ENCODE measurements at regions not wholly inside any gene's neighbourhood (a gene's known extent, or its start where the extent isn't known, plus 50 kb on each side); places are given as distances from the start of the nearest gene placed in this dataset.

DNA sequence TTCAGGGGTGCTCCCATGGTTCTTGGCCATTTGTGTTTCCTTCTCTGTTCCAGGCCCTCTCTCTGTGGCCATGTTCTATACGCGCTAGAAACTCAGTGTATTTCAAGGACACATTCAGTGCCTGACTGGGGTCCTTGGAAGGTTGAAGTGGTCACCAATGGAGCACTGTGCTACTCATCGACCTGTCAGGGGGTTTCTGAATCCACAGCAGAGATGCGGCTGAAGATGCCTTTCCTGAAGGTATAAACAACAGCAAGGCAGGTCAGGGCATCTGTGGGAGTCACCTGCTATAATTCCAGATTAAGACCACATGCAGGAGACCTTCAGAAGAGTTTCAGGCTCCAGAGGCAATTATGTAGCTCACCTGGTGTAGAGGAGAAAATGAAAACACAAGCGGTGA is 86.8 kb upstream of the MGMT start:
- TF ChIP-seq, protein P1, sequence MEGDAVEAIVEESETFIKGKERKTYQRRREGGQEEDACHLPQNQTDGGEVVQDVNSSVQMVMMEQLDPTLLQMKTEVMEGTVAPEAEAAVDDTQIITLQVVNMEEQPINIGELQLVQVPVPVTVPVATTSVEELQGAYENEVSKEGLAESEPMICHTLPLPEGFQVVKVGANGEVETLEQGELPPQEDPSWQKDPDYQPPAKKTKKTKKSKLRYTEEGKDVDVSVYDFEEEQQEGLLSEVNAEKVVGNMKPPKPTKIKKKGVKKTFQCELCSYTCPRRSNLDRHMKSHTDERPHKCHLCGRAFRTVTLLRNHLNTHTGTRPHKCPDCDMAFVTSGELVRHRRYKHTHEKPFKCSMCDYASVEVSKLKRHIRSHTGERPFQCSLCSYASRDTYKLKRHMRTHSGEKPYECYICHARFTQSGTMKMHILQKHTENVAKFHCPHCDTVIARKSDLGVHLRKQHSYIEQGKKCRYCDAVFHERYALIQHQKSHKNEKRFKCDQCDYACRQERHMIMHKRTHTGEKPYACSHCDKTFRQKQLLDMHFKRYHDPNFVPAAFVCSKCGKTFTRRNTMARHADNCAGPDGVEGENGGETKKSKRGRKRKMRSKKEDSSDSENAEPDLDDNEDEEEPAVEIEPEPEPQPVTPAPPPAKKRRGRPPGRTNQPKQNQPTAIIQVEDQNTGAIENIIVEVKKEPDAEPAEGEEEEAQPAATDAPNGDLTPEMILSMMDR (IDR thresholded peaks at IDR 0.05; ENCODE audit: partially characterized antibody, unreplicated experiment) = no peak

DNA sequence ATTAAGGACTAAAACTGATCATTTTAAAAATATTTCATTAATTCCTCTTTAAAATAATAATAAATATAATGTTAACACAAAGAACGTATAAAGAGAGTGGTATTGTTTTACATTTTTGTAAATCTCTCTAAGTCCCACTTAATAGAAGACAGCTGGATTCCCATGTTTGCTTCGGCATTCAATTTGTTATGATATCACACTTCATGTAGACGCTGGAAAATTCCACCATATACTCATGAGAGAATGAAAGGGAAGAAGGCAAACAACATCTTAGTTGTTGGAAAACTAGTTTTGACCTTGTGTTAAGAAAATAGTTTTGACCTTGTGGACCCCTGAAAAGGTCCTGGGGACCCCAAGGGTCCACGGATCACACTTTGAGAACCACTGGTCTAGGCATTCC is 85.3 kb upstream of the MGMT start:
- no peak for DNase-seq
- Mint-ChIP-seq H3K27me3 (ENCODE audit: unreplicated experiment) (no peaks in the 10 kb centered on the region), H3K4me1 (ENCODE audit: low read depth, unreplicated experiment) (no peaks in the 10 kb centered on the region), H3K36me3 (ENCODE audit: unreplicated experiment) (peaks cover 4% of the 10 kb centered on the region), H3K4me3 (ENCODE audit: unreplicated experiment) (no peak overlapping the region), H3K27ac (ENCODE audit: unreplicated experiment) (no peak overlapping the region), H3K9me3 (ENCODE audit: unreplicated experiment) (peaks cover 4% of the 10 kb centered on the region)
- TF ChIP-seq, protein P1 (IDR thresholded peaks at IDR 0.05; ENCODE audit: partially characterized antibody, unreplicated experiment) = no peak

More for the DNA sequence above, 86.8 kb upstream of the MGMT start:
- Mint-ChIP-seq H3K9me3 (ENCODE audit: unreplicated experiment) (peaks cover 4% of the 10 kb centered on the region), H3K4me1 (ENCODE audit: low read depth, unreplicated experiment) (no peaks in the 10 kb centered on the region), H3K27me3 (ENCODE audit: unreplicated experiment) (no peaks in the 10 kb centered on the region), H3K27ac (ENCODE audit: unreplicated experiment) (no peak overlapping the region), H3K4me3 (ENCODE audit: unreplicated experiment) (no peak overlapping the region), H3K36me3 (ENCODE audit: unreplicated experiment) (peaks cover 4% of the 10 kb centered on the region)
- DNase-seq = no peak

DNA sequence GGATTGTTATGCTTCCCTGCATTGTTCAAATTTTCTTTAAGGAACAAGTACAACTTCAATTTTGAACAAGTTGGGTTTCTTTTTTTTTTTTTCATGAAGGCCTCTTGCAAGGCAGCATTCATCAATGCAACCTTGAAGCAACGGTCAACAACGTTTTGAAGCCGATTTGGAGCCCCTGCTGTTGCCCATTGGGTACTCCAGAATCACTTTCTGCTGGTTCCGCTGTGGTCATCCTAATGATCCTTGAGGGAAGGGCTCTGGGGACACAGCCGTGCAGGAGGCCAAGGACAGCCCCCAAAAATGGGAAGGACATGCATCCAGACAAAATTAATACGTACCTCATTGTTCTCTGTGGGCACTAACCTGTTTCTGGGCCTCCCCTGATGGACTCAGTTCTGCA is 84.6 kb upstream of the MGMT start:
- H3K4me1 Mint-ChIP-seq (ENCODE audit: low read depth, unreplicated experiment) = no peaks in the 10 kb centered on the region
- H3K27ac Mint-ChIP-seq (ENCODE audit: unreplicated experiment) = no peak overlapping the region
- DNase-seq = no peak
- H3K36me3 Mint-ChIP-seq (ENCODE audit: unreplicated experiment) = peaks cover 4% of the 10 kb centered on the region
- H3K4me3 Mint-ChIP-seq (ENCODE audit: unreplicated experiment) = no peak overlapping the region
- no peaks in the 10 kb centered on the region for H3K27me3 Mint-ChIP-seq (ENCODE audit: unreplicated experiment)
- TF ChIP-seq, protein P1 (IDR thresholded peaks at IDR 0.05; ENCODE audit: partially characterized antibody, unreplicated experiment) = no peak
- H3K9me3 Mint-ChIP-seq (ENCODE audit: unreplicated experiment) = peaks cover 4% of the 10 kb centered on the region

- Mint-ChIP-seq H3K4me3 (ENCODE audit: unreplicated experiment) (no peak overlapping the region), H3K36me3 (ENCODE audit: unreplicated experiment) (peaks cover 2% of the 10 kb centered on the region), H3K27me3 (ENCODE audit: unreplicated experiment) (no peaks in the 10 kb centered on the region), H3K9me3 (ENCODE audit: unreplicated experiment) (peaks cover 4% of the 10 kb centered on the region), H3K4me1 (ENCODE audit: low read depth, unreplicated experiment) (no peaks in the 10 kb centered on the region), H3K27ac (ENCODE audit: unreplicated experiment) (no peak overlapping the region)
- TF ChIP-seq, protein P1 (IDR thresholded peaks at IDR 0.05; ENCODE audit: partially characterized antibody, unreplicated experiment) = no peak
- DNase-seq = no peak
Observed at GRCh38 chr10:129383651-129384050, 83.4 kb upstream of the MGMT start.

- H3K4me1 Mint-ChIP-seq (ENCODE audit: low read depth, unreplicated experiment) = no peaks in the 10 kb centered on the region
- TF ChIP-seq, protein P1 (IDR thresholded peaks at IDR 0.05; ENCODE audit: partially characterized antibody, unreplicated experiment) = no peak
- no peak overlapping the region for H3K27ac Mint-ChIP-seq (ENCODE audit: unreplicated experiment)
- no peak for DNase-seq
- no peaks in the 10 kb centered on the region for H3K27me3 Mint-ChIP-seq (ENCODE audit: unreplicated experiment)
- peaks cover 1% of the 10 kb centered on the region for H3K9me3 Mint-ChIP-seq (ENCODE audit: unreplicated experiment)
- no peaks in the 10 kb centered on the region for H3K36me3 Mint-ChIP-seq (ENCODE audit: unreplicated experiment)
- H3K4me3 Mint-ChIP-seq (ENCODE audit: unreplicated experiment) = no peak overlapping the region
Observed at GRCh38 chr10:129385600-129385999, 81.4 kb upstream of the MGMT start.
